ENCODE measurements at regions not wholly inside any gene's neighbourhood (a gene's known extent, or its start where the extent isn't known, plus 50 kb on each side); places are given as distances from the start of the nearest gene placed in this dataset.

DNA sequence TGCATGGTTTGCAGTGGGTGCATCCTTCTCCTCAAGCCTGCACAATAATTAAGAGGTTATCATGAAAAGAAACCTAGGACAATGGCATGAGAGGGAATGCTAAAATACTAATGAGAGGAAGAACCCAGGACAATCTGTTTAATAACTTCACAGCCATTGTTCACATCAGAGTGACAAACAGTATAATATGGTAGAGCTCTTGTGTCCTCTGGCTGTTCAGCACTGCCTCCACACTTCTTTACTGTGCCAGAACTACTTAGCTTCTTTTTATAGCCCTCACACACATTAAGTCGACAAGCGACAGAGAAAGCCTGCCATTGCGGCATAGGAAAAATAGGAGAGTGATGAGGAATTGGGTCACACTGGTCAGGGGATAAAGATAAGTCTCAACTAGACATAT is 65.0 kb upstream of the MEIS2 start:
- H3K27ac ChIP-seq (ENCODE audit: low read depth in 1 of 2, low read length in 2 of 2): no peak overlapping the region
- TF ChIP-seq SP1 (IDR thresholded peaks at IDR 0.05): no peak
- no peak for TF ChIP-seq JUND (IDR thresholded peaks at IDR 0.05)
- no peak for TF ChIP-seq HNF4A (conservative IDR thresholded peaks at IDR 0.05)
- TF ChIP-seq, protein P1, sequence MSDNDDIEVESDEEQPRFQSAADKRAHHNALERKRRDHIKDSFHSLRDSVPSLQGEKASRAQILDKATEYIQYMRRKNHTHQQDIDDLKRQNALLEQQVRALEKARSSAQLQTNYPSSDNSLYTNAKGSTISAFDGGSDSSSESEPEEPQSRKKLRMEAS (IDR thresholded peaks at IDR 0.05): no peak
- TF ChIP-seq NR2F2 (IDR thresholded peaks at IDR 0.05): no peak
- no peak for TF ChIP-seq FOXA1 (IDR thresholded peaks at IDR 0.05)
- no peak for TF ChIP-seq RAD21 (IDR thresholded peaks at IDR 0.05)
- no peak for TF ChIP-seq RXRA (IDR thresholded peaks at IDR 0.05)
- TF ChIP-seq, protein P2, sequence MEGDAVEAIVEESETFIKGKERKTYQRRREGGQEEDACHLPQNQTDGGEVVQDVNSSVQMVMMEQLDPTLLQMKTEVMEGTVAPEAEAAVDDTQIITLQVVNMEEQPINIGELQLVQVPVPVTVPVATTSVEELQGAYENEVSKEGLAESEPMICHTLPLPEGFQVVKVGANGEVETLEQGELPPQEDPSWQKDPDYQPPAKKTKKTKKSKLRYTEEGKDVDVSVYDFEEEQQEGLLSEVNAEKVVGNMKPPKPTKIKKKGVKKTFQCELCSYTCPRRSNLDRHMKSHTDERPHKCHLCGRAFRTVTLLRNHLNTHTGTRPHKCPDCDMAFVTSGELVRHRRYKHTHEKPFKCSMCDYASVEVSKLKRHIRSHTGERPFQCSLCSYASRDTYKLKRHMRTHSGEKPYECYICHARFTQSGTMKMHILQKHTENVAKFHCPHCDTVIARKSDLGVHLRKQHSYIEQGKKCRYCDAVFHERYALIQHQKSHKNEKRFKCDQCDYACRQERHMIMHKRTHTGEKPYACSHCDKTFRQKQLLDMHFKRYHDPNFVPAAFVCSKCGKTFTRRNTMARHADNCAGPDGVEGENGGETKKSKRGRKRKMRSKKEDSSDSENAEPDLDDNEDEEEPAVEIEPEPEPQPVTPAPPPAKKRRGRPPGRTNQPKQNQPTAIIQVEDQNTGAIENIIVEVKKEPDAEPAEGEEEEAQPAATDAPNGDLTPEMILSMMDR (IDR thresholded peaks at IDR 0.05; ENCODE audit: low read depth, low read length, missing input control): no peak
- TF ChIP-seq YY1 (IDR thresholded peaks at IDR 0.05): no peak
- no peak for TF ChIP-seq FOXA2 (IDR thresholded peaks at IDR 0.05)
- no peak for TF ChIP-seq GABPA (IDR thresholded peaks at IDR 0.05 in 1 of 2, conservative IDR thresholded peaks at IDR 0.05 in 1 of 2)
- TF ChIP-seq, protein P3, sequence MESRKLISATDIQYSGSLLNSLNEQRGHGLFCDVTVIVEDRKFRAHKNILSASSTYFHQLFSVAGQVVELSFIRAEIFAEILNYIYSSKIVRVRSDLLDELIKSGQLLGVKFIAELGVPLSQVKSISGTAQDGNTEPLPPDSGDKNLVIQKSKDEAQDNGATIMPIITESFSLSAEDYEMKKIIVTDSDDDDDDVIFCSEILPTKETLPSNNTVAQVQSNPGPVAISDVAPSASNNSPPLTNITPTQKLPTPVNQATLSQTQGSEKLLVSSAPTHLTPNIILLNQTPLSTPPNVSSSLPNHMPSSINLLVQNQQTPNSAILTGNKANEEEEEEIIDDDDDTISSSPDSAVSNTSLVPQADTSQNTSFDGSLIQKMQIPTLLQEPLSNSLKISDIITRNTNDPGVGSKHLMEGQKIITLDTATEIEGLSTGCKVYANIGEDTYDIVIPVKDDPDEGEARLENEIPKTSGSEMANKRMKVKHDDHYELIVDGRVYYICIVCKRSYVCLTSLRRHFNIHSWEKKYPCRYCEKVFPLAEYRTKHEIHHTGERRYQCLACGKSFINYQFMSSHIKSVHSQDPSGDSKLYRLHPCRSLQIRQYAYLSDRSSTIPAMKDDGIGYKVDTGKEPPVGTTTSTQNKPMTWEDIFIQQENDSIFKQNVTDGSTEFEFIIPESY (IDR thresholded peaks at IDR 0.05): no peak
- TF ChIP-seq, protein P4, sequence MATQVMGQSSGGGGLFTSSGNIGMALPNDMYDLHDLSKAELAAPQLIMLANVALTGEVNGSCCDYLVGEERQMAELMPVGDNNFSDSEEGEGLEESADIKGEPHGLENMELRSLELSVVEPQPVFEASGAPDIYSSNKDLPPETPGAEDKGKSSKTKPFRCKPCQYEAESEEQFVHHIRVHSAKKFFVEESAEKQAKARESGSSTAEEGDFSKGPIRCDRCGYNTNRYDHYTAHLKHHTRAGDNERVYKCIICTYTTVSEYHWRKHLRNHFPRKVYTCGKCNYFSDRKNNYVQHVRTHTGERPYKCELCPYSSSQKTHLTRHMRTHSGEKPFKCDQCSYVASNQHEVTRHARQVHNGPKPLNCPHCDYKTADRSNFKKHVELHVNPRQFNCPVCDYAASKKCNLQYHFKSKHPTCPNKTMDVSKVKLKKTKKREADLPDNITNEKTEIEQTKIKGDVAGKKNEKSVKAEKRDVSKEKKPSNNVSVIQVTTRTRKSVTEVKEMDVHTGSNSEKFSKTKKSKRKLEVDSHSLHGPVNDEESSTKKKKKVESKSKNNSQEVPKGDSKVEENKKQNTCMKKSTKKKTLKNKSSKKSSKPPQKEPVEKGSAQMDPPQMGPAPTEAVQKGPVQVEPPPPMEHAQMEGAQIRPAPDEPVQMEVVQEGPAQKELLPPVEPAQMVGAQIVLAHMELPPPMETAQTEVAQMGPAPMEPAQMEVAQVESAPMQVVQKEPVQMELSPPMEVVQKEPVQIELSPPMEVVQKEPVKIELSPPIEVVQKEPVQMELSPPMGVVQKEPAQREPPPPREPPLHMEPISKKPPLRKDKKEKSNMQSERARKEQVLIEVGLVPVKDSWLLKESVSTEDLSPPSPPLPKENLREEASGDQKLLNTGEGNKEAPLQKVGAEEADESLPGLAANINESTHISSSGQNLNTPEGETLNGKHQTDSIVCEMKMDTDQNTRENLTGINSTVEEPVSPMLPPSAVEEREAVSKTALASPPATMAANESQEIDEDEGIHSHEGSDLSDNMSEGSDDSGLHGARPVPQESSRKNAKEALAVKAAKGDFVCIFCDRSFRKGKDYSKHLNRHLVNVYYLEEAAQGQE (IDR thresholded peaks at IDR 0.05): no peak
- no peak for TF ChIP-seq EGR1 (IDR thresholded peaks at IDR 0.05; ENCODE audit: low read depth in 2 of 2)
- TF ChIP-seq, protein P5, sequence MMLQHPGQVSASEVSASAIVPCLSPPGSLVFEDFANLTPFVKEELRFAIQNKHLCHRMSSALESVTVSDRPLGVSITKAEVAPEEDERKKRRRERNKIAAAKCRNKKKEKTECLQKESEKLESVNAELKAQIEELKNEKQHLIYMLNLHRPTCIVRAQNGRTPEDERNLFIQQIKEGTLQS (IDR thresholded peaks at IDR 0.05): no peak
- no peak for TF ChIP-seq HNF4G (IDR thresholded peaks at IDR 0.05)
- H3K36me3 ChIP-seq (ENCODE audit: control insufficient read depth in 4 of 4, insufficient read depth in 3 of 4, low read depth in 1 of 4, low read length in 3 of 4): no peaks in the 10 kb centered on the region
- H3K4me3 ChIP-seq (ENCODE audit: low read depth in 1 of 3, low read length in 3 of 3): no peak overlapping the region
- no peak for DNase-seq (ENCODE audit: low spot score)
- H3K27me3 ChIP-seq (ENCODE audit: control insufficient read depth in 4 of 4, insufficient read depth in 4 of 4, low read length in 3 of 4): no peaks in the 10 kb centered on the region
- 89% methylated on average over 3 of the region's 3 CpGs for WGBS
- no peaks in the 10 kb centered on the region for H3K4me1 ChIP-seq (ENCODE audit: control insufficient read depth in 4 of 4, insufficient read depth in 4 of 4, low read length in 3 of 4)
- H3K9me3 ChIP-seq (ENCODE audit: control insufficient read depth in 4 of 4, low read length in 3 of 4): no peaks in the 10 kb centered on the region
- H3K9ac ChIP-seq (ENCODE audit: low read depth in 1 of 2, low read length in 2 of 2): no peak overlapping the region

DNA sequence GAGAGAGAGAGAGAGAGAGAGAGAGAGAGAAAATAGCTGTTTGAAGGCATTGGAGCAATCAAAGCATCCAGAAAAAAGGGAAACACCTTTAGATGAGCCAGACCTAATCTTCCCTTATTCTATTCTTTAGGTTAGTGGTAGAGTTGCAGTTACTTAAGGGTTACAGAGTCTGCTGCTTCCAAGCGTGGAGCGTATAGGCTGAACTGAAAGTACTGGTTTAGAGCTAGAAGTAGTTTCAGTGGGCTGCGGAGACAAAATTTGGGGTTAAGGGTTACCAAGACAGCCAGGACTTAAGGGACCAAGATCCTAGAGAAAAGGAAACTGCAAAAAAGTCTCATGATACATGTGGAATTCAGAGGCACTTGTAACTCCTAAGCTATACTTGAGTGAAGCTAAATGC is 66.1 kb upstream of the MEIS2 start:
- H3K4me1 ChIP-seq (ENCODE audit: control insufficient read depth in 4 of 4, insufficient read depth in 4 of 4, low read length in 3 of 4): no peaks in the 10 kb centered on the region
- WGBS: 82% methylated on average over 3 of the region's 3 CpGs
- no peak overlapping the region for H3K27ac ChIP-seq (ENCODE audit: low read depth in 1 of 2, low read length in 2 of 2)
- no peak for DNase-seq (ENCODE audit: low spot score)
- no peaks in the 10 kb centered on the region for H3K27me3 ChIP-seq (ENCODE audit: control insufficient read depth in 4 of 4, insufficient read depth in 4 of 4, low read length in 3 of 4)
- H3K36me3 ChIP-seq (ENCODE audit: control insufficient read depth in 4 of 4, insufficient read depth in 3 of 4, low read depth in 1 of 4, low read length in 3 of 4): no peaks in the 10 kb centered on the region
- TF ChIP-seq, protein P5 (IDR thresholded peaks at IDR 0.05): no peak
- no peaks in the 10 kb centered on the region for H3K9me3 ChIP-seq (ENCODE audit: control insufficient read depth in 4 of 4, low read length in 3 of 4)
- H3K9ac ChIP-seq (ENCODE audit: low read depth in 1 of 2, low read length in 2 of 2): no peak overlapping the region
- H3K4me3 ChIP-seq (ENCODE audit: low read depth in 1 of 3, low read length in 3 of 3): no peak overlapping the region

Measured in liver (tissue), 8 donors.